Skeletal muscle tissue (tissue), 3 donors: ENCODE measurements at regions not wholly inside any gene's neighbourhood (a gene's known extent, or its start where the extent isn't known, plus 50 kb on each side); places are given as distances from the start of the nearest gene placed in this dataset.

Experiments
- H3K27ac ChIP-seq: one replicate; pipeline ENCODE4 v1.7.0; 2013; ENCODE audit warnings: mild to moderate bottlenecking, low read depth, low read length, inconsistent platforms
- H3K27me3 ChIP-seq, 3 donors: one replicate each; pipeline ENCODE4 v1.7.0; 2013; ENCODE audit warnings: low read length in 3 of 3; ENCODE audit not compliant: control insufficient read depth in 3 of 3, insufficient read depth in 3 of 3
- H3K36me3 ChIP-seq, 3 donors: one replicate each; pipeline ENCODE4 v1.7.0; 2013; ENCODE audit warnings: low read length in 3 of 3; ENCODE audit not compliant: control insufficient read depth in 3 of 3, insufficient read depth in 3 of 3
- H3K4me1 ChIP-seq, 3 donors: one replicate each; pipeline ENCODE4 v1.7.0; 2013; ENCODE audit warnings: low read length in 3 of 3, mild to moderate bottlenecking in 3 of 3; ENCODE audit not compliant: control insufficient read depth in 3 of 3, insufficient read depth in 3 of 3
- H3K4me3 ChIP-seq, 3 donors: one replicate each; pipeline ENCODE4 v1.7.0; 2013; ENCODE audit warnings: low read length in 3 of 3
- H3K9ac ChIP-seq, 3 donors: one replicate each; pipeline ENCODE4 v1.7.0; 2013; ENCODE audit warnings: low read length in 3 of 3, mild to moderate bottlenecking in 3 of 3, moderate library complexity in 2 of 3, low read depth in 1 of 3
- H3K9me3 ChIP-seq, 3 donors: one replicate each; pipeline ENCODE4 v1.7.0; 2013; ENCODE audit warnings: low read length in 3 of 3; ENCODE audit not compliant: control insufficient read depth in 3 of 3
- donor health status: Osteomylitis.

DNA sequence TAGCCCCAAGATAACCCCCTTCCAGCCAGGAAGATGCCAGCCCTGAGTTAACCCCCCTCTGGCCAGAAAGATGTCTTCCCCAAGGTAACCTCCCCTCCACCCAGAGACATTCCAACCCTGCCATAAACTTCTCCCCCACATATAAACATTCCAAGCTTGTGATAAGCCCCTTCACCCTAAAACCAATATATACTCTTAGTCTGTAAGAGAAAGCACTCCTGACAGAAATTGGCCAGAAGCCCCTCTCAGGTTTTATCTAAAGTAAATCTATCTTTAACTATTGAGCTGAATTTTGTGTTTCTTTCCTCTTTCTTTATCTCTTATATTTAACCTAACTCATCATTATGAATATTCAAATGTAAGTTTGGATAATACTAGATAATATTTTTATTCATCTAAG, 1775.8 kb upstream of the MIR17HG start:
- Histone ChIP-seq H3K9me3 (no peaks in the 10 kb centered on the region), H3K4me1 (no peaks in the 10 kb centered on the region), H3K4me3 (no peak overlapping the region), H3K27ac (no peak overlapping the region), H3K36me3 (no peaks in the 10 kb centered on the region), H3K27me3 (no peaks in the 10 kb centered on the region), H3K9ac (no peak overlapping the region)

DNA sequence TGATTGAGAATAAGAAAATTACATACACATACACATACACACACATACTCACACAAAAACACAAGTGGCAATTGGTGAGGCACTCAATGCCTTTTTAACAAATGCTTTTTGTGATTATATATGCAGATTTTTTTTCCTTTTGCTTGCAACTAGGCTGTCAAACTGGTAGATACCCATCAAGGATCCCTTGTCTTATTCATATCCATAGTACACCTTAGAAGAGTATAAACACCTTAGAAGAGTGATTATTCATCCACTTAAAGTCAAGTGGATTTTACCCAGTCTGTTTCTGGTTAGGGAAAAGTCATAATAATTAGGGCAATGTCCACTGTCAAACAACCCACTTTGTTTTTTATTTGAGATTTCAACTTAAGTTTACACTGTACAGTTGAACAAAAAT, 1773.4 kb upstream of the MIR17HG start:
- H3K9me3 ChIP-seq, result no peaks in the 10 kb centered on the region
- no peaks in the 10 kb centered on the region for H3K36me3 ChIP-seq
- no peak overlapping the region for H3K9ac ChIP-seq
- H3K27ac ChIP-seq, result no peak overlapping the region
- H3K4me3 ChIP-seq, result no peak overlapping the region
- H3K27me3 ChIP-seq, result no peaks in the 10 kb centered on the region
- H3K4me1 ChIP-seq, result no peaks in the 10 kb centered on the region

DNA sequence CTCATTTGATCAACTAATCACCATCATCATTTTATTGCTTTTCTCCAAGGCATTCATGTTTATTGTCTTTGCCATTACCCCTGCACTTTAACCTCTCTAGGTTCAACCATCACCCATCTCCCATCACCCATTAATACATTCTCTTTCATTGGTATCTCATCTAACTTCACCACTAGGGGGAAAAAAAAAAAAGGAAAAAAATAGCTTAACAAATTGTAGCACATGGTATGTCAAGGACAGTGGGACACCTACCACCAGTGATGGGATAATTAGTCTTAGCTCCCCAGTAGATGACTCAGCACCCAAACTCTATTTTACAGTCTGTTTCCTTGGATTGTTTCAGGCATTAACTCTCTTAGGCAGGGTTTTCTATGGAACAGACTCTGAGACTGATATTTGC, 1770.2 kb upstream of the MIR17HG start:
- H3K4me3 ChIP-seq, result no peak overlapping the region
- H3K9ac ChIP-seq, result no peak overlapping the region
- H3K27ac ChIP-seq, result no peak overlapping the region
- H3K36me3 ChIP-seq, result no peaks in the 10 kb centered on the region
- H3K9me3 ChIP-seq, result no peaks in the 10 kb centered on the region
- no peaks in the 10 kb centered on the region for H3K27me3 ChIP-seq
- H3K4me1 ChIP-seq, result no peaks in the 10 kb centered on the region

DNA sequence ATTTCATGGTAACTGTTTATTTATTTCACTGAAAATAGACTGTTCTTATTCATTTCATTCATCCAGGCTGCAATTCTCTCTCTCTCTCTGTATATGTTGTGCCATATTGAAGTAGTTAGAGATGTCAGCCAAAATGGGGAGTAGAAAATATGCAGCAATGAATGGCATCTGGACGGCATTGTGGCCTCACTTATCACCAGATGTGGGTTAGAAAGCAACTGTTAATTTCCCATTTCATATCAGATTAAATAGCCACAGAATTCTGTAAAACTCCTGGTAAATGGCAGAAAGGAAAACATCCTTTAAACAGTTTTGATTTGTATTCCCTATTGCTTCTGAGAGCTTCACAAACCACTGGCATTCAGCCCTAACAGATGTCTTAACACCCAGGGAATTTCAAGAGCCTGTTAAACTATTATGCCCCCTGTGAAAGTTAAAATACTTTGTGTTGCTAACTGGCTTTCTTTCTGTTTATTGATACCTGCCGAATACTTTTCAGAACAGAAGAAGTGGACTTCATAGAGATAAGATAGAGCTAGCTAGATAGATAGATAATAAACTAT, 1763.3 kb upstream of the MIR17HG start:
- Histone ChIP-seq H3K4me1 (no peaks in the 10 kb centered on the region), H3K9me3 (no peaks in the 10 kb centered on the region), H3K4me3 (no peak overlapping the region), H3K27me3 (no peaks in the 10 kb centered on the region), H3K27ac (no peak overlapping the region), H3K36me3 (no peaks in the 10 kb centered on the region), H3K9ac (no peak overlapping the region)

DNA sequence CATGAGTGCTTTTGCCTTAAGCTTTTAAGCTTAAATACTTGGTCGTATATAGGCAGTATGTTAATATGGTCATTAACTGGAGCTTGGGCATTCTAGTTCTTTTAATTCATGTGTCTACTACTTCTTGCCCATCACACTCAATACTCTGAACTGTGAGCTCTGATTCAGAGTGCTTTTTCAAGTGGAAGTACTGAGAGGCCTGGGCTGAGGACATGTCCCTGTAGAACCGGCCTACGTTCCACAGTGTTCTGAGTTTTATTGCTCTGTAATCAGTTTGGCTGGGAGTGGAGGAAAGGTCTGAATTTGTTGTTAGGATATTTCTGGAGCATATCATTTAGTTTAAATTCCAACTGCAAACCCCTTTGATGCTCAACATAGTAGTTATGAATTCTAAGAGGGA, 1744.8 kb upstream of the MIR17HG start:
- Histone ChIP-seq H3K27ac (no peak overlapping the region), H3K27me3 (no peaks in the 10 kb centered on the region), H3K36me3 (no peaks in the 10 kb centered on the region), H3K4me3 (no peak overlapping the region), H3K9me3 (peaks cover 0 to 2% (median 0%) of the 10 kb centered on the region in 3 donors), H3K9ac (no peak overlapping the region), H3K4me1 (no peaks in the 10 kb centered on the region)

DNA sequence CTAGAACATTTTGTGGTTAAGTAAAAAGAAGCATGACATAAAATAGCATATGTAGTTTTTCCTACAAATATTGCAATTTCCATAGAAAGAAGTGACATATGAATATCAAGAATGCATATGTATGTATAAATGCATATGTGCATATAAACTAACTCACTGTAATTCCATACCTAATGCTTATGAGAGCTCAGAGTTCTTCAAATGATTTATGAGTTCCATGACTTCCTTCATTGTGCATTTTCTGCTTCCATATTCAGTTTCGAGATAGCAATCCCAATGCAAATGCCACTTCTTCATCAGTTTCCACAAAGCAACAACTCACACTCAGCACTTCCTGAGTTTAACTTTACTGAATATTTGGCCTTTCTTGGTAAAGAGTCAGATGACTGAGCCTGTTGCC, 1744.3 kb upstream of the MIR17HG start:
- Histone ChIP-seq H3K4me3 (no peak overlapping the region), H3K36me3 (no peaks in the 10 kb centered on the region), H3K27ac (no peak overlapping the region), H3K9ac (no peak overlapping the region), H3K4me1 (no peaks in the 10 kb centered on the region), H3K9me3 (peaks cover 0 to 2% (median 0%) of the 10 kb centered on the region in 3 donors), H3K27me3 (no peaks in the 10 kb centered on the region)

DNA sequence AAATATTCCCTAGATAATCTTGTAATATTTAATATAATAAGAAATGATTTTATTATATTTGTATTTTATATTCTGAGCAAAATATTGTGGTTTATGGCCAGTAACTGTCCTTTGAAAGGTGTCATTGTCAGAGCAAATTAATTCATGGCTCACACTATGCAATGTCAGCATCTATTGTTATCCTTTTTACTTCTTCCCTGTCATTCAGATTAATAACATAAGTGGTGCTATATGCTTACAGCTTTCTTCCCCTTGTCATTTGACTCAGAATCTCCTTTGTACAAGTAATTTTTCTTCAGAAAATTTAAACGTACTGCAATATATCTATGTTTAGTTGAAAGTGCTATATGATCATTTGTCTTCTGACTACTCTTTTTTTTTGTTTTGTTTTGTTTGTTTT, 1738.2 kb upstream of the MIR17HG start:
- H3K27me3 ChIP-seq, result no peaks in the 10 kb centered on the region
- peaks cover 0 to 2% (median 0%) of the 10 kb centered on the region in 3 donors for H3K9me3 ChIP-seq
- H3K4me1 ChIP-seq, result no peaks in the 10 kb centered on the region
- no peak overlapping the region for H3K27ac ChIP-seq
- H3K4me3 ChIP-seq, result no peak overlapping the region
- no peak overlapping the region for H3K9ac ChIP-seq
- no peaks in the 10 kb centered on the region for H3K36me3 ChIP-seq

DNA sequence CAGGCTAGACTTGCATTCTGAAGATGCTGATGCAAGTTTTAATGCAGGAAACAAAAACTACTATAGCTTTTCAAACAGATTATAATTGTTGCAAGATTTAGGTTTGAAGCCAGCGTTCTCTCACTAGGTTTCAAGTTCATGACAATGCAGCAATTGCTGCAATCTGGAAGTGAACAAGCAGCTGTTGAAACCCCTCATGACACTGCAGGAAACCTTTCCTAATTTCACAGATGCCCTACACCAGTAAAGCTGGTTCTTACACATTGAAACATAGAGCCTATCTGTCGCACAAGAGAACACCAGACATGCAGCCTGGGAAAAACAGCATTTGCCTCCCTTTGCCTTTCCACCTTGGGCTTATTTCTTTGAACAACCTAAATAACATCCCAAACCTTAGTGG, 1737.2 kb upstream of the MIR17HG start:
- no peak overlapping the region for H3K4me3 ChIP-seq
- H3K27me3 ChIP-seq, result no peaks in the 10 kb centered on the region
- H3K4me1 ChIP-seq, result no peaks in the 10 kb centered on the region
- peaks cover 0 to 2% (median 0%) of the 10 kb centered on the region in 3 donors for H3K9me3 ChIP-seq
- H3K27ac ChIP-seq, result no peak overlapping the region
- no peak overlapping the region for H3K9ac ChIP-seq
- no peaks in the 10 kb centered on the region for H3K36me3 ChIP-seq

DNA sequence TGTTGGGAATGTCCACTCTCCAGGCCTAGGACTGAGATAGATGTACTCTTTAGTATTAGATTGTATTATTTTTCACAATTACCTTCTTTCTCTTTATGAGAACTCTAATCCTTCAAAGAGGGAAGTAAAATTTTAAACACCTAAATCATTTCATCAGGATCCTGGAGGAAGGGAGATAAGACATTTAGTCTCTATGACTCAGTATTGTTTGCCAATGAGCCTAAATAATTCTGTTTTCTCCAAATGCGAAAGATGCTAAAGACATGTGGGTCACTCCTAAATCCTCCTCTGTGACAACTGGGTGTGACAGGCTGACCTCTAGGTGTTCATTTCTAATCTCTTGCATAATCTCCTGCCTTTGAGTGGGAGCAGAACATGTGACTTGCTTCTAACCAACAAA, 1736.6 kb upstream of the MIR17HG start:
- Histone ChIP-seq H3K27ac (no peak overlapping the region), H3K9ac (no peak overlapping the region), H3K4me1 (no peaks in the 10 kb centered on the region), H3K27me3 (no peaks in the 10 kb centered on the region), H3K36me3 (no peaks in the 10 kb centered on the region), H3K4me3 (no peak overlapping the region), H3K9me3 (peaks cover 0 to 2% (median 0%) of the 10 kb centered on the region in 3 donors)

DNA sequence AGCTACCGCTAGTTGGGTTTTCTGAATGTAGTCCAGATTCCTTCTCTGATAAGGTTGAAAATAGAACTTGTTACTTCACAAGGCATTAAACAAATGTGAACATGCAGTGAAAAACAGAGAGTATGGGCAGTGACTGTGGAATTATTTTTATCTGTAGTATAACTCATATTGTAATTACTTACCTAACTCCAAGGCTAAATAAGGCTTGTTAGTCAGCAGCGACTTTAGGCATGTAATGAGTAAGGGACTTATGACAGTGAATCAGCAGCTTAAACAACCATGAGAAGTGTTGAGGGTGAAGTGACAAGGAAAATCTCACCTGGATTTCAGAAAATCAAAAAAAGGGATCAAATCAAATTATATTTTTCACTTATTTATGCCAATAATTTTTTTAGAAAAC, 1719.5 kb upstream of the MIR17HG start:
- H3K36me3 ChIP-seq, result no peaks in the 10 kb centered on the region
- H3K9me3 ChIP-seq, result no peaks in the 10 kb centered on the region
- no peak overlapping the region for H3K9ac ChIP-seq
- no peak overlapping the region for H3K27ac ChIP-seq
- no peaks in the 10 kb centered on the region for H3K27me3 ChIP-seq
- H3K4me3 ChIP-seq, result no peak overlapping the region
- H3K4me1 ChIP-seq, result no peaks in the 10 kb centered on the region

DNA sequence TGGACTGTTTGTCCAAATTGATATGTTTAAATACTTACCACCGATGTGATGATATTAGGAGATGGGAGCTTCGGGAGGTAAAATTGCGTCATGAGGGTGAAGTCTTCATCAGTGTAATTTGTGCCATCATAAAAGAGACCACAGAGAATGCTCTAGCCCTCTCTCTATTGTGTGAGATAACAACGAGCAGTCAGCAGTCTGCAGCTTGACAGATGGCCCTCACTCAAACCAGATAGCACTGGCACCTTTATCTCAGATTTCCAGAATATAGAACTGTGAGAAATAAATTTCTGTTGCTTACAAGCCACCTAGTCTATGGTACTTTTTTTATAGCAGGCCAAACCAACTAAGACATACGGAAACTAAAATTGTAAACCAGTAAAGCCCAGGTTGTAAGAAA, 1718.9 kb upstream of the MIR17HG start:
- Histone ChIP-seq H3K27ac (no peak overlapping the region), H3K4me3 (no peak overlapping the region), H3K36me3 (no peaks in the 10 kb centered on the region), H3K9ac (no peak overlapping the region), H3K9me3 (no peaks in the 10 kb centered on the region), H3K4me1 (no peaks in the 10 kb centered on the region), H3K27me3 (no peaks in the 10 kb centered on the region)
